HG02943 (cell line): ENCODE measurements at regions not wholly inside any gene's neighbourhood (a gene's known extent, or its start where the extent isn't known, plus 50 kb on each side); places are given as distances from the start of the nearest gene placed in this dataset.

Experiments
- ATAC-seq: cut with Tn5 transposase; IDR thresholded peaks from one replicate; pipeline ENCODE4 v1.9.1; 2021; ENCODE audit warnings: mild to moderate bottlenecking, low read depth, moderate library complexity; ENCODE audit not compliant: unreplicated experiment

GRCh38 chr18:61039251-61039650 lies 294.0 kb upstream of the CDH20 start:
- no peak for ATAC-seq

- no peak for ATAC-seq
These were observed 285.4 kb upstream of the CDH20 start for GRCh38 chr18:61047794-61048193.

GRCh38 chr18:61057443-61057842 lies 275.8 kb upstream of the CDH20 start:
- ATAC-seq = no peak

GRCh38 chr18:61062258-61062657 lies 271.0 kb upstream of the CDH20 start:
- no peak for ATAC-seq

- ATAC-seq = no peak
These were observed 268.3 kb upstream of the CDH20 start for GRCh38 chr18:61064911-61065310.

GRCh38 chr18:61076986-61077385 lies 256.2 kb upstream of the CDH20 start:
- ATAC-seq = no peak

GRCh38 chr18:61079714-61080113 lies 253.5 kb upstream of the CDH20 start:
- ATAC-seq = no peak

GRCh38 chr18:61080954-61081528 lies 252.2 kb upstream of the CDH20 start:
- no peak for ATAC-seq

- no peak for ATAC-seq
These were observed 250.1 kb upstream of the CDH20 start for GRCh38 chr18:61082976-61083630.

- ATAC-seq = no peak
These were observed 248.2 kb upstream of the CDH20 start for GRCh38 chr18:61085036-61085435.

GRCh38 chr18:61085761-61086160 lies 247.5 kb upstream of the CDH20 start:
- no peak for ATAC-seq

- ATAC-seq = no peak
These were observed 246.6 kb upstream of the CDH20 start for GRCh38 chr18:61086657-61087056.

- no peak for ATAC-seq
These were observed 241.9 kb upstream of the CDH20 start for GRCh38 chr18:61091379-61091778.

GRCh38 chr18:61093965-61094364 lies 239.3 kb upstream of the CDH20 start:
- ATAC-seq = no peak

- ATAC-seq = no peak
These were observed 237.0 kb upstream of the CDH20 start for GRCh38 chr18:61096226-61096625.

- ATAC-seq = no peak
These were observed 226.1 kb upstream of the CDH20 start for GRCh38 chr18:61107113-61107512.

GRCh38 chr18:61108706-61109105 lies 224.5 kb upstream of the CDH20 start:
- ATAC-seq = no peak

- no peak for ATAC-seq
These were observed 209.9 kb upstream of the CDH20 start for GRCh38 chr18:61123309-61123708.

GRCh38 chr18:61127714-61128467 lies 205.3 kb upstream of the CDH20 start:
- ATAC-seq = no peak

GRCh38 chr18:61129001-61129400 lies 204.2 kb upstream of the CDH20 start:
- ATAC-seq = no peak

GRCh38 chr18:61132031-61132430 lies 201.2 kb upstream of the CDH20 start:
- no peak for ATAC-seq

- no peak for ATAC-seq
These were observed 199.4 kb upstream of the CDH20 start for GRCh38 chr18:61133783-61134182.
